Ovary (tissue), 7 donors: ENCODE measurements at regions not wholly inside any gene's neighbourhood (a gene's known extent, or its start where the extent isn't known, plus 50 kb on each side); places are given as distances from the start of the nearest gene placed in this dataset.
"Not testable (repeated sequence)": the region's sequence is repeated elsewhere in the genome, so short reads cannot be mapped to it uniquely, and the experiment has no call there.

Experiments
- DNase-seq, 5 donors: peaks; one replicate each; pipeline ENCODE4 v3.0.0-alpha.2; 2019 to 2020
- H3K27ac ChIP-seq, 2 donors: fragments of 200-600 bp; one replicate each; pipeline versions ENCODE4 v1.5.1 to v1.8.0; 2019 to 2022
- H3K27me3 ChIP-seq: fragments of 200-600 bp; one replicate; pipeline ENCODE4 v1.8.0; 2022
- H3K36me3 ChIP-seq: fragments of 200-600 bp; sonication (generic); one replicate; pipeline ENCODE4 v1.5.1; 2019
- H3K4me1 ChIP-seq: one replicate; pipeline ENCODE4 v1.8.1; 2013; ENCODE audit warnings: mild to moderate bottlenecking, moderate library complexity; ENCODE audit not compliant: insufficient read depth
- H3K4me3 ChIP-seq: fragments of 200-600 bp; sonication (generic); one replicate; pipeline ENCODE4 v1.5.1; 2017
- H3K9me3 ChIP-seq, 2 donors: fragments of 200-600 bp in 1 of 2; sonication (generic) in 1 of 2; one replicate each; pipeline versions ENCODE4 v1.5.1 to v1.8.1; 2013 to 2019; ENCODE audit warnings: mild to moderate bottlenecking in 1 of 2, moderate library complexity in 1 of 2
- CTCF ChIP-seq, 3 donors: fragments of 450-650 bp in 2 of 3; fragments of 200-600 bp in 1 of 3; IDR thresholded peaks; one replicate each; pipeline versions ENCODE4 v1.5.1 to v1.8.0; 2016 to 2022; ENCODE audit warnings: antibody characterized with exemption in 3 of 3, mild to moderate bottlenecking in 1 of 3
- EP300 ChIP-seq: sonication (generic); formaldehyde crosslinking; IDR thresholded peaks from one replicate; pipeline ENCODE4 v1.6.1; 2017; ENCODE audit warnings: antibody characterized with exemption
- POLR2A ChIP-seq: fragments of 450-650 bp; IDR thresholded peaks from one replicate; pipeline ENCODE4 v1.6.1; 2017; ENCODE audit warnings: antibody characterized with exemption, mild to moderate bottlenecking, moderate library complexity
- WGBS, 3 donors: extraction: QIAGEN DNeasy Blood & Tissue Kit in 1 of 3; methylation state at CpG; one replicate each; pipeline versions ENCODE4 v1.1.5 to v1.1.7; 2013 to 2017; 5-methylcytosine and 5-hydroxymethylcytosine counted together
- intact Hi-C, 4 donors: fragments of 100-400 bp; cut with DNase I; formaldehyde crosslinking; loops; one replicate each; pipeline versions ENCODE4 v1.11.0 to v1.15.1; 2022 to 2023
- donor health status: DM: no; HTN: no; CAD: no; lungs with moderate emphysema.
- donor health status: DM: no; HTN: no; CAD: no.
- donor health status: Bipolar disorder and iron deficiency.
- donor health status: DM: no; HTN: no; CAD: no.
- donor health status: DM: yes; HTN: yes; CAD: no.

DNA sequence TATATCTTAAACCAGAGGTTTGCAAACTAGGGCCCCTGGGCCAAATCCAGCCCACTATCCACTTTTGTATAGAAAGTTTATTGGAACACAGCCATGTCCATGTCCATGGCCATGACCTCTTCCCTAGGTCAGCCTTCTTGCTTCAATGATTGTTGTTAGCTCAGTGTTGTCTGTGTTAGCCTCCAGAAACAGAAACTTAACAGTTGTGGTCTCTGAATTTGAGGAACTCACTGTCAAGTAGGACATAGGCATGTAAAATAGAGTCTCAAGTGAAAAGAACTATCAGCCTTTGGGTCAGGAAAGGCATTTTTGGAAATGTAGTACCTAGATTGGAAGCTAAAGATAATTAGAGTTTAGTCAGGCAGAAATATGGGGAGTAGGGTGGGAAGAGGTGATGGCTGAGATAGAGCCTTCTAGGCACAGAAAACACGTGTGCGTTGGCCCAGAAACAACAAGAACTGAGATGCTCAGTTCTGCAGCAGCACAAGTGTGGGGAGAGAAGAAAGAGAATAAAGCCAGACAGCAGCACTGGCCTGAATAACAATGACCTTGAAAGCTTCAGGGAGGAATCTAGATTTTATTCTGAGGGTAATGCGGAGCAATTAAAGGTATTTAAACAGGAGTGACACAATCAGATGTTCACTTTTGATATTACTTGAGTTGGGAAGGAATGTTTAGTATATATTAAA is 87.0 kb upstream of the OLIG3 start:
- TF ChIP-seq EP300 (no peak), CTCF (IDR thresholded peaks at IDR 0.05) (no peak), POLR2A (no peak)
- intact Hi-C loops, result no loop called here
- Histone ChIP-seq H3K9me3 (no peaks in the 10 kb centered on the region), H3K27me3 (no peaks in the 10 kb centered on the region), H3K36me3 (no peaks in the 10 kb centered on the region), H3K4me3 (no peak overlapping the region), H3K27ac (no peak overlapping the region), H3K4me1 (peaks cover 3% of the 10 kb centered on the region)
- WGBS, 3 donors, result 13 to 23% (median 22%) methylated on average over 3 of the region's 3 CpGs
- DNase-seq, result no peak

DNA sequence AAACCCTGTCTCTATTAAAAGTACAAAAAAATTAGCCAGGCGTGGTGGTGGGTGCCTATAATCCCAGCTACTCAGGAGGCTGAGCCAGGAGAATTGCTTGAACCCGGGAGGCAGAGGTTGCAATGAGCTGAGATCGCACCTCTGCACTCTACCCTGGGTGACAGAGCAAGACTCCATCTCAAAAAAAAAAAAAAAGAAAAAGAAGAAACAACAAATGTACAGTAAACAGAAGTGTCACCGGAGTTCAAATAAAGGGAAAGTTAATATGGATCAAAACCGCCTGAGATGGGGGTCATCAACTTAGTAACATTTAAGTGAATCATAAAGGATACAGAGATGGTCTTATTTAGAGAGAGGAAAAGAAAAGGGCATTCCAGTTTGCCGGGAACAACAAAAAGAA is 89.3 kb upstream of the OLIG3 start:
- H3K36me3 ChIP-seq, H3K4me1 ChIP-seq, DNase-seq, H3K9me3 ChIP-seq, intact Hi-C loops, H3K4me3 ChIP-seq, H3K27ac ChIP-seq, H3K27me3 ChIP-seq: not testable (repeated sequence)
- WGBS, 3 donors, result 94 to 95% (median 95%) methylated on average over 6 of the region's 6 CpGs

GRCh38 chr6:137588472-137588871 is 94.3 kb upstream of the OLIG3 start:
- intact Hi-C loops, result no loop called here
- DNase-seq, result no peak
- H3K27ac ChIP-seq, result no peak overlapping the region

DNA sequence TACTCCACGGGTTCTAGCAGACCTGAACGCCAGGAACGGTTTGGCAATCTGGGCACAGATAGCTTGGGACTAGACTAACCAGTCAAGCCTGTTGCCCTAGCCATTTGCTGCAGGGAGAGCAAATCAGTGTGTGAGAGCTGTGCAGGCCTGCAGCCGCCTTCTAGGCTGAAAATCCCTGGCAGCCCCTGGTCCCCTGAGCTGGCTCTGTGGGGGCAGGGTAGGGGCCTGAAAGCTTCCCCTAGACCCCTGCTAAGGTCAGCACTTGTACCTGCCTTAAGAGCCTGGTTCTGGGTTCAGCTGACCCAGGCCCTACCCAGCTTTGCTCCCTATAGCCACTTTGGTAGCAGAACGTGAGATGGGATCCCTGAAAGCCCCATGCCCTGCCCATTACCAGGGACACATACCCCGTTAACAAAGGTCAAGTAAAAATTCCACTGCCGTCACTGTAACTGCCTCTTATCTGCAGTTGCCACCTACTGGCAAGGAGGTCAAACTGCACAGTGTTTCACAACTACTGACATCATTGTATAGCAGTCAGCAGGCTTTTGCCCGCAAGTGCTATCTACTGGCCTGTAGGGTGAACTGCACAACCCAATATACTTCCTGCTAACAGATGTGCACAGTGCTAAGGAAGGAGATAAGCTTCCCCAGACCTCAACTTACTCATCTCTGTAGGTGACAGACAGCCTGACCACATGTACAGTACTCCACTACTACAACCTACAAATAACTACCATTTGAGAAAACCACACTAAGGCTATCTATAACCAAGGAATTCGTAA is 95.1 kb upstream of the OLIG3 start:
- WGBS, 3 donors, result 66 to 67% (median 66%) methylated on average over 9 of the region's 9 CpGs
- Histone ChIP-seq H3K4me1 (no peaks in the 10 kb centered on the region), H3K36me3 (no peaks in the 10 kb centered on the region), H3K27me3 (no peaks in the 10 kb centered on the region), H3K27ac (no peak overlapping the region), H3K9me3 (no peaks in the 10 kb centered on the region), H3K4me3 (no peak overlapping the region)
- no peak for DNase-seq
- intact Hi-C loops, result no loop called here
- TF ChIP-seq POLR2A (no peak), CTCF (IDR thresholded peaks at IDR 0.05) (no peak), EP300 (no peak)

More at GRCh38 chr6:137588472-137588871, 94.3 kb upstream of the OLIG3 start:
- Histone ChIP-seq H3K27me3 (no peaks in the 10 kb centered on the region), H3K4me1 (no peaks in the 10 kb centered on the region), H3K9me3 (no peaks in the 10 kb centered on the region), H3K36me3 (no peaks in the 10 kb centered on the region), H3K4me3 (no peak overlapping the region)
- TF ChIP-seq EP300 (no peak), CTCF (IDR thresholded peaks at IDR 0.05) (no peak), POLR2A (no peak)
- WGBS, 3 donors, result 87 to 93% (median 91%) methylated on average over 4 of the region's 4 CpGs

DNA sequence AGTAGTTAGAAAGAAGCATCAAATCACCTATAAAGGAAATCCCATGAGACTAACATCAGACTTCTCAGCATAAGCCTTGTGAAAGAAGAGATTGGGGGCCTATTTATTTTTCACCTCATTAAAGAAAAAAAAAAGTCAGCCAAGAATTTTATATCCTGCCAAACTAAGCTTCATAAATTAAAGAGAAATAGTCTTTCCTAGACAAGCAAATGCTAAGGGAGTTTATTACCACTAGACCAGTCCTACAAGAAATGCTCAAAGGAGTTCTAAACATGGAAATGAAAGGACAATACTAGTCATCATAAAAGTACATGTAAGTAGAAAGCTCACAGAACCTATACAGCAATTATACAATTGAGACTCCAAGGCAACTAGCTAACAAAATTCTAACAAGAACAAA is 96.5 kb upstream of the OLIG3 start:
- H3K36me3 ChIP-seq, result no peaks in the 10 kb centered on the region
- DNase-seq, result no peak
- no peak for TF ChIP-seq CTCF (IDR thresholded peaks at IDR 0.05)
- no peaks in the 10 kb centered on the region for H3K27me3 ChIP-seq
- no peak overlapping the region for H3K4me3 ChIP-seq
- no peaks in the 10 kb centered on the region for H3K4me1 ChIP-seq
- H3K27ac ChIP-seq, result no peak overlapping the region
- intact Hi-C loops, result no loop called here
- no peaks in the 10 kb centered on the region for H3K9me3 ChIP-seq
